ELF-1 (cell line): ENCODE measurements at regions not wholly inside any gene's neighbourhood (a gene's known extent, or its start where the extent isn't known, plus 50 kb on each side); places are given as distances from the start of the nearest gene placed in this dataset.
"Not testable (repeated sequence)": the region's sequence is repeated elsewhere in the genome, so short reads cannot be mapped to it uniquely, and the experiment has no call there.

ENCODE experiments used
- DNase-seq: peaks from one replicate; pipeline ENCODE4 v3.0.0-alpha.2; 2016; ENCODE audit warnings: low read depth, low spot score

- DNase-seq: no peak
Measured at GRCh38 chr3:178131801-178132200, 404.4 kb upstream of the KCNMB2 start.

- DNase-seq: no peak
Measured at GRCh38 chr3:178137206-178137605, 399.0 kb upstream of the KCNMB2 start.

- no peak for DNase-seq
Measured at GRCh38 chr3:178137831-178138230, 398.4 kb upstream of the KCNMB2 start.

GRCh38 chr3:178139116-178139515, 397.1 kb upstream of the KCNMB2 start:
- no peak for DNase-seq

GRCh38 chr3:178140531-178141304, 395.5 kb upstream of the KCNMB2 start:
- no peak for DNase-seq

- not testable (repeated sequence) for DNase-seq
Measured at GRCh38 chr3:178141305-178141684, 394.9 kb upstream of the KCNMB2 start.

GRCh38 chr3:178146406-178146831, 389.8 kb upstream of the KCNMB2 start:
- DNase-seq: no peak

GRCh38 chr3:178147001-178147400, 389.2 kb upstream of the KCNMB2 start:
- no peak for DNase-seq

GRCh38 chr3:178152031-178152806, 384.0 kb upstream of the KCNMB2 start:
- DNase-seq: peak; percentile 4

GRCh38 chr3:178152988-178153387, 383.2 kb upstream of the KCNMB2 start:
- no peak for DNase-seq

- no peak for DNase-seq
Measured at GRCh38 chr3:178155521-178155920, 380.7 kb upstream of the KCNMB2 start.

GRCh38 chr3:178156301-178156700, 379.9 kb upstream of the KCNMB2 start:
- no peak for DNase-seq

GRCh38 chr3:178159691-178160220, 376.5 kb upstream of the KCNMB2 start:
- DNase-seq: peak; percentile 33

- DNase-seq: no peak
Measured at GRCh38 chr3:178169421-178169820, 366.8 kb upstream of the KCNMB2 start.

GRCh38 chr3:178170698-178171535, 365.3 kb upstream of the KCNMB2 start:
- DNase-seq: no peak

GRCh38 chr3:178172121-178172520, 364.1 kb upstream of the KCNMB2 start:
- DNase-seq: no peak

GRCh38 chr3:178174201-178174915, 361.9 kb upstream of the KCNMB2 start:
- DNase-seq: no peak

GRCh38 chr3:178181088-178181487, 355.1 kb upstream of the KCNMB2 start:
- no peak for DNase-seq

GRCh38 chr3:178181784-178182183, 354.5 kb upstream of the KCNMB2 start:
- no peak for DNase-seq

- no peak for DNase-seq
Measured at GRCh38 chr3:178182337-178182779, 353.9 kb upstream of the KCNMB2 start.

- DNase-seq: no peak
Measured at GRCh38 chr3:178184833-178185232, 351.4 kb upstream of the KCNMB2 start.
